SK-N-MC (cell line): ENCODE measurements at regions not wholly inside any gene's neighbourhood (a gene's known extent, or its start where the extent isn't known, plus 50 kb on each side); places are given as distances from the start of the nearest gene placed in this dataset.

Source experiments
- DNase-seq: peaks from one replicate; pipeline ENCODE4 v3.0.0-alpha.2; 2011; ENCODE audit warnings: low read depth, low spot score
- H3K27ac ChIP-seq: fragments of 200-600 bp; sonication (generic); 2 replicates; pipeline ENCODE4 v1.5.1; 2016; ENCODE audit warnings: mixed run types
- H3K36me3 ChIP-seq: fragments of 200-600 bp; sonication (generic); 2 replicates; pipeline ENCODE4 v1.6.1; 2017; ENCODE audit warnings: antibody characterized with exemption, low read length, mixed read lengths; ENCODE audit not compliant: insufficient read depth
- H3K4me3 ChIP-seq: fragments of 200-600 bp; sonication (generic); 2 replicates; pipeline ENCODE4 v1.5.1; 2016
- H3K9ac ChIP-seq: fragments of 200-600 bp; sonication (generic); 2 replicates; pipeline ENCODE4 v1.8.0; 2017; ENCODE audit warnings: mixed run types, mixed read lengths; ENCODE audit not compliant: insufficient read length
- H3K9me3 ChIP-seq: fragments of 200-600 bp; sonication (generic); 2 replicates; pipeline ENCODE4 v1.6.1; 2017; ENCODE audit warnings: low read depth, mild to moderate bottlenecking, antibody characterized with exemption, low read length, moderate library complexity, mixed read lengths
- EZH2 ChIP-seq: fragments of 200-600 bp; sonication (generic); IDR thresholded peaks from one replicate; pipeline ENCODE4 v1.6.1; 2017; ENCODE audit warnings: antibody characterized with exemption
- FOXP2 ChIP-seq: optimal IDR thresholded peaks from 2 replicates; pipeline ENCODE3; 2011; ENCODE audit warnings: mild to moderate bottlenecking, moderate library complexity; ENCODE audit not compliant: insufficient read depth; ENCODE audit errors: extremely low read length, control extremely low read depth
- POLR2AphosphoS5 ChIP-seq: IDR thresholded peaks from 2 replicates; pipeline ENCODE4 v1.6.1; 2012; ENCODE audit warnings: mild to moderate bottlenecking, low read depth, low read length, borderline replicate concordance

DNA sequence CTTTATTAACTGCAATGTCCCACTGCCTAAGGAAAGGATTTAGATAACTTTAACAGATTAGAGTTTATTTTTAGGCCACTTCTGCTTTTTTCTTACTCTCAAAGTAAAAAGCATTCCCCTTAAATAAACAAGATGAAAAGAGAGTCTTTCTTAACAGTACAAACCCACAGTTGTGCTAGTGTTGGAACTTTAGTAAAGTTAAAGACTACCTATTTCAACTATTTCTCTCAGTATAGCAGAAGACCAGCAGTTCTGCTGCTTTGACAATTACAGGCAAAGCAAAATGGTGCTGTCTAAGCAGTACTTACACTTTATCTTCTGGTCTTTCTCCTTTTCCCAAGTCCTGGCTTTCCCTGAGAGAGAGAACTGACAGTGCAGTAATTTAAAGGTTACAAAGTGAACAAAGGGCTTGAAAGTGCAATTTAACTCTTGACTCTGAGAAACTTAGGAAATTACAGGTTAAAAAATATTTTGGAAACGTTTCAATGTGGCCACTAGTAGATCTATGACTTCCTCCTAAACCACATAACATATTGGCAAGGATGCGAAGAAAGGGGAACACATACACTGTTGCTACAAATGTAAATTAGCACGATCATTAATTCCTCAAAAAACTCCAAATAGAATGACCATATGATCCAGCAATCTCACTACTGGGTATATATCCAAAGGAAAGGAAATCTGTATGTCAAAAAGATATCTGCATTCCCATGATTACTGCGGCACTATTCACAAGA is 135.4 kb upstream of the POGK start:
- Histone ChIP-seq H3K4me3 (no peak overlapping the region), H3K9me3 (no peaks in the 10 kb centered on the region), H3K27ac (no peak overlapping the region), H3K9ac (no peak overlapping the region), H3K36me3 (no peaks in the 10 kb centered on the region)
- TF ChIP-seq FOXP2 (no peak), POLR2AphosphoS5 (no peak), EZH2 (no peak)
- no peak for DNase-seq

DNA sequence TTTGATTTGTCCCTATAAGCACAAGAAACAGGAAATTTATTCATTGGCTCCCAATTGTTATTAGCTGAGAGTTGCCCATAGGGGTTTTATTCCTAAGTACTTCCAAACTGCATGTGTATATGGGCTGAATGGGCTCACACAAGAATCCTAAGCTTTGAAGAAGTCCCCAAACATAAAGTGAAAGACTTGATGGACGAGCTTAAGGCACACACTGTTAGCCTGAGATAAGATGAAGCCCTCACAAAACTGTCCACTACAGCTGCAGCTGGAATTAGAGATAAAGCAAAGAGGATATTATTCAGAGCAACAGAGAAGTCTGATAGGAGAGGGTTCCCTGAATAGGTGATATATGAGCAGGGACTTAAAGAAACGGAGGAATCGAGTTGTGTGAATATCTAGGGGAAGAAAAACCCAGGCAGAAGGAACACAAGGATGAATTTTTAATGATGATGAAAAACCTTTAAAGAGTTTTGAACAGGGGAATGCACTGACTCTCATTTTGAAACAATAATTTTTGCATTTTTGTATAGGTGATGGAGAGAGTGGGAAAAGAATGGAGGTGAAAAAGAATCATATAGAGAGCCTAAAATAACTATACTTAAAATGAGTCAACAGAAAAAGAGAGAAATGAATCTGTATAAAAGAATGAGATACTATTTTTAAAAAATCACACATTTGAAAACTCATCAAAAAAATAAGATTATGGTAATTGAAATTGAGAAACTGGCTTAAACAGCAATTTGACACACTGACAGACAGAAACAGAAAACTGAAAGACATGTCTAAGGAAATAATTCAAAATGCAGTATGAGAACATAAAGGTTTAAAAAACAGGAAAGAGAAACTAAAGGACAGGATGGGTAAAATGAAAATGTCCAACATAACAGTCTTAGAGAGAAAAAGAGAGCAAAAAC is 133.6 kb upstream of the POGK start:
- H3K9ac ChIP-seq: no peak overlapping the region
- H3K9me3 ChIP-seq: no peaks in the 10 kb centered on the region
- no peak for TF ChIP-seq POLR2AphosphoS5
- TF ChIP-seq FOXP2: no peak
- no peak for TF ChIP-seq EZH2
- no peak overlapping the region for H3K4me3 ChIP-seq
- DNase-seq: no peak
- H3K27ac ChIP-seq: no peak overlapping the region
- H3K36me3 ChIP-seq: no peaks in the 10 kb centered on the region

DNA sequence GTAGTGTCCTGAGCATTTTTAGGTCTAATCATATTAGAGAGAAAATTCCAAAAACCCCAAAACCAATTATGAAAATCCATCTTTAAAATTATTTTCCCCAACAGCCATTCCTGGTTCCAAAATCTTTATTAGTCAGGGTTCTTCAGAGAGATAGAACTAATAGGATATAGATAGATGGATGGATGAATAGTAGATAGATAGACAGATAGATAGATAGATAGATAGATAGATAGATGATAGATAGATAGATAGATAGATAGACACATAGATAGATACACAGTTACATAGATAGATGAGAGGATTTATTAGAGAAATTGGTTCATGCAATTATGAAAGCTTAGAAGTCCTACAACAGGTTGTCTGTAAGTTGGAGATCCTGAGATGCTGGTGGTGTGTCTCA is 122.7 kb upstream of the POGK start:
- no peak for TF ChIP-seq FOXP2
- no peak for TF ChIP-seq EZH2
- TF ChIP-seq POLR2AphosphoS5: no peak
- no peaks in the 10 kb centered on the region for H3K36me3 ChIP-seq
- no peaks in the 10 kb centered on the region for H3K9me3 ChIP-seq
- DNase-seq: no peak
- H3K9ac ChIP-seq: no peak overlapping the region
- no peak overlapping the region for H3K4me3 ChIP-seq
- H3K27ac ChIP-seq: no peak overlapping the region

DNA sequence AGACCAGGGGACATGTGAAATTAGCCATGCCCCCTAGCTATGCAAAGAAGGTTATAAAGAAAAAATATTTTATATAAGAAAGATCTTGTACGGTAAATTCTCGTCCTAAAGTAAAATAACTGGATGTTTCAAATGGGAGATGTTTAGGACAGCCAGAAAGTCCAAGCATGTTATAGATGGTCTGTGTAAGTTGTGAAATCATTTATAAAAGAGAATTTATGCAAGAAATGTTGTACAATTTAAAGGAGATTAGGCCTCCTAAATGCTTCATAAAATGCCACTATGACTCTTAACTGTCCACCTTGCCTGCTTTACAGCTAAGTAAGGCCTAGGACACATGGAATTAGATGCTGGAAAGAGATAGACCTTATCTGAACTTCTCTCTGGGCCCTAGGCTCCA is 118.1 kb upstream of the POGK start:
- H3K36me3 ChIP-seq: no peaks in the 10 kb centered on the region
- H3K4me3 ChIP-seq: no peak overlapping the region
- no peak overlapping the region for H3K9ac ChIP-seq
- no peak overlapping the region for H3K27ac ChIP-seq
- TF ChIP-seq POLR2AphosphoS5 (no peak), EZH2 (no peak), FOXP2 (no peak)
- no peaks in the 10 kb centered on the region for H3K9me3 ChIP-seq
- DNase-seq: no peak

DNA sequence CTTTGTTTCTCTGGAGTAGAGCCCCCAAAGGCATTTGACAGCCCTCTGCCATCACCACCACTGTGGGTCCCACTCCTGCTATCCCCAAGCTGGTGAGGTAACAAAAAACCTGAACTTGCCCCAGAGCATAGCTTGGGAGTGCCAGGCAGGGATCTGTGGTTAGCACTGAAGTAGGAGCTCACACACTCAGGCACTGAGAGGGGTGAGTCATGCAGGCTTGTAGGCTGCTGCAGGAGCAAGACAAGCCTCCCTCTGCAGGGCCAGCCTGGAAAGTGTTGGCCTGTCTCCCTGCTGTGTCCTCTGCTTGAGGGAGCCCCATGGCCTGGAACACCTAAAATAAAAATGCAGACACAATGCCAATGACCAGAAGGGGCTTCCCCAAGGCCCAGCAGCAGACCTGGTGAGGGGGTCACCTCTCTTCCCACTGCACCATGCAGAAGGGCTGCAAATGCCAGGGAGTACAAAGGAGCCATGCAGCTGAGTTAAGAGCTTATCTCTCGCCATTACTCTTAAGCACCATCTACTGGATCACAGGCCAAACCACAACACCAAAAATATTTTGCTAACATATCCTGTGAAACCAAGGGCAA is 108.9 kb upstream of the POGK start:
- no peak for TF ChIP-seq POLR2AphosphoS5
- TF ChIP-seq EZH2: no peak
- TF ChIP-seq FOXP2: no peak
- no peaks in the 10 kb centered on the region for H3K9me3 ChIP-seq
- H3K27ac ChIP-seq: no peak overlapping the region
- no peak overlapping the region for H3K4me3 ChIP-seq
- H3K9ac ChIP-seq: no peak overlapping the region
- no peaks in the 10 kb centered on the region for H3K36me3 ChIP-seq
- no peak for DNase-seq

DNA sequence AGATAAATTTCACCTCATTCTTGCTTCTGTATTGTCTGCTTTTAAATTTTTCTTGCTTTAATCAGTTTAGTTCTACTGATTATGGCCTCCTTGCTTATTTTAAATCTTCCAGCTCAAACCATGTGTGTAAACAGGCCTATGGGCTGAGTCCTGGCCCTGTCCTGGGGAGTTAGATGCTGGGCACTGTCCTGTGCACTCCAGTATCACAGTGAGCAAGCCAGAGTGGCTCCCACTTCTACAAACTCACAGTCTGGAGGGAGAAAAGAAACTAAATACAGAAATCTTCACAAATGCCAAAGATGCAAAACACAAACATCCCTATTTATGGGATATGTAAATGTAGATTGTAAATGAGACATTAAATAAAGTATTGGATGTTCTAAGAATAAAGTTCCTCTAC is 101.1 kb upstream of the POGK start:
- H3K9me3 ChIP-seq: no peaks in the 10 kb centered on the region
- H3K9ac ChIP-seq: no peak overlapping the region
- TF ChIP-seq EZH2 (no peak), FOXP2 (no peak), POLR2AphosphoS5 (no peak)
- H3K27ac ChIP-seq: no peak overlapping the region
- no peak for DNase-seq
- no peaks in the 10 kb centered on the region for H3K36me3 ChIP-seq
- no peak overlapping the region for H3K4me3 ChIP-seq

DNA sequence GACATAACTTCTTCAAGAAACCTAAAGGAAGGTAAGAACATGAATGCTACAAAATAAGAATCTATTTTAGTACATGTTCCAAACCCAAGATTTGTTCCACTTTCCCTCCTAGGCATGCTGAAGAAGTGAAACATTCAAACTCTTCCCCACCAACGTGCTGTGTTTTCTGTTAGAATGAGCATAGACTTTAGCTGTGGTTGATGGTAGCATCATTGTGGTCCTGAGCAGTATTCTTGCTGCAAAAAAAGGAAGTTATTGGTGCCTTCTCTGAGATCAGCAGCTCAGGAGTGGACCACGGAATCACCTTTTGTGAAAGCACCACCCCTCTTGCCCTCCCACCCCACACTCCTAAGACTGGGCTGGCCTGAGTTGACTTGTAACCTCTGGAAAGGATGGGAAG is 100.4 kb upstream of the POGK start:
- DNase-seq: no peak
- H3K9me3 ChIP-seq: no peaks in the 10 kb centered on the region

DNA sequence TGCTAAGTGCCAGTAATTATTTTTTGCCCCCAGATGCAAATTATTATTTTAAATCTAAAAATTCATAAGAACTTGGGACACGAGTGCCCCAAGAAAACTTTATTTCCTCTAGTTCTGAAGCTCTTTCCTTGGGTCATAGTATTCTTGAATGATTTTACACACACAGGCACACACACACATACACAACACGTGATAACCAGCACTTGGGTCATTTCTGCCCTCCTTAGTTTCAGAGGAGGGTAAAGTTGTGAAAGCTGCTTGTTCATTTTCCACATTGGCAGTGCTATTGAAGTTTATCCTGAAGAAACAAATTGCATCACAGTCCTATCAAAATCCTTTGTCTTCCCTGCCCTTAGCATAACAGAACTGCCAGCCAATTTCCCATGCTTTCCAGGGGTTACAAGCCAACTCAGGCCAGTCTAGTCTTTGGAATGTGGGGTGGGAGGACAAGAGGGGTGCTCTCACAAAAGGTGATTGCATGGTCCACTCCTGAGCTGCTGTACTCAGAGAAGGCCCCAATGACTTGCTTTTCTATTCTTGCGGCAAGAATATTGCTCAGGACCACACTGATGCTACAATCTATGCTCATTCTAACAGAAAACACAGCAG is 98.5 kb upstream of the POGK start:
- Histone ChIP-seq H3K4me3 (no peak overlapping the region), H3K36me3 (no peaks in the 10 kb centered on the region), H3K9me3 (no peaks in the 10 kb centered on the region), H3K9ac (no peak overlapping the region), H3K27ac (no peak overlapping the region)
- no peak for DNase-seq
- TF ChIP-seq FOXP2: no peak
- TF ChIP-seq POLR2AphosphoS5: no peak
- TF ChIP-seq EZH2: no peak

More for the DNA sequence above, 100.4 kb upstream of the POGK start:
- H3K27ac ChIP-seq: no peak overlapping the region
- H3K9ac ChIP-seq: no peak overlapping the region
- H3K36me3 ChIP-seq: no peaks in the 10 kb centered on the region
- H3K4me3 ChIP-seq: no peak overlapping the region
- no peak for TF ChIP-seq POLR2AphosphoS5
- no peak for TF ChIP-seq FOXP2
- TF ChIP-seq EZH2: no peak
